GM18870 (cell line): ENCODE measurements at regions not wholly inside any gene's neighbourhood (a gene's known extent, or its start where the extent isn't known, plus 50 kb on each side); places are given as distances from the start of the nearest gene placed in this dataset.

Experiments
- ATAC-seq: cut with Tn5 transposase; IDR thresholded peaks from one replicate; pipeline ENCODE4 v1.9.1; 2021; ENCODE audit warnings: moderate library complexity; ENCODE audit not compliant: unreplicated experiment

DNA sequence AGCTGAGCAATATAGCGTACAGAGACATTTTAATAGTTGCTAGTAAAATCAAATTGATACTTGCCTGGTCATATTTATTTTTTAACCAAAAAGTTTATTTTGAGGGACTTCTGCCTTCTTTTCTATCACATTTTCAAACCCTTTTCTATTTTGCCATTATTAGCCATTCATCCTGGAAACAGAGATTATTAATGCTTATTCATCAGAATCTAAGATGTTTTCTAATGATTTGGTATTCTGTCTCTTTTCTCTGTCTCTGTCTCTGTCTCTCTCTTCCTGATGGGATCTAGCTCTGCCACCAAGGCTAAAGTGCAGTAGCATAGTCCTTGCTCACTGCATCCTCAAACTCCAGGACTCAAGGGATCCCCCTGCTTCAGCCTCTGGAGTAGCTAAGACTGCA lies 871.3 kb upstream of the CDH8 start:
- ATAC-seq: no peak

DNA sequence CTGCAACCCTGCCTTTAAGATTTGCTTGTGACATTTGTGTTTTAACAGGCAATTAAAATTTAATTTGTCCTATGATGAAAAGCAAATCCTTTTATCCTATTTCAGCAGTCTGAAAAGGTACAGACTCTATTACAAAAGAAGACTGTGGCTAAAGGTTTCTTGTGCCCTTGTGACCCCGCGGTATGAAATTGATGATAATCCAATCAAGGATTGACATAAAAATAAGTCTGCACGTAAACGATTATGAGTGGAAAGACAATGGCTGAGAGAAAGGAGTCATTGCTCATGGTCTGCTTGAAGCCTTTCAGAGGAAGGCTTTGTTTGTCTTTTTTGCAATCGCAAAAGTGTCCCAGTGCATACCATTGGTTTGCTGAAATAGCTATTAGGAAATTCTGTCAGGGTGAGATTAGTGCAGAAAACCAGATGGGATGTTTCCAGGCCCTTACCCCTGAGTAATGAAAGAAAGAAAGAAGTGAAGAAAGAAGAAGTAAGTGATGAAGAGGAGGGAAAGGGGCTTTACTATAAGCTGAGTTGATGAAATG lies 867.8 kb upstream of the CDH8 start:
- ATAC-seq: no peak

GRCh38 chr16:62899737-62900136 lies 863.5 kb upstream of the CDH8 start:
- no peak for ATAC-seq

DNA sequence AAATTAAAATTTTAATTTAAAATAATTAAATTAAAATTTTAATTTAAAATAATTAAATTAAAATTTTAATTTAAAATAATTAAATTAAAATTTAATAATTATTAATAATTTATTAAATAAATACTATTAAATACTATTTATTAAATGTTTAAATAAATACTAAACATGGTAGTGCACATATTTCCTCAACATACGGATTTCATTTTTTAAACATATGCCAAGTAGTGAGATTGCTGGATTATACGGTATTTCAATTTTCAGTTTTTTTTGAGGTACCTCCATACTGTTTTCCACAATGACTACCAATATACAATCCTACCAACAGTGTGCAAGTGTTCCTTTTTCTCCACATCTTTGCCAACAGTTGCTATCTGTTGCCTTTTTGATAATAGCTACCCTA lies 852.9 kb upstream of the CDH8 start:
- ATAC-seq: no peak

DNA sequence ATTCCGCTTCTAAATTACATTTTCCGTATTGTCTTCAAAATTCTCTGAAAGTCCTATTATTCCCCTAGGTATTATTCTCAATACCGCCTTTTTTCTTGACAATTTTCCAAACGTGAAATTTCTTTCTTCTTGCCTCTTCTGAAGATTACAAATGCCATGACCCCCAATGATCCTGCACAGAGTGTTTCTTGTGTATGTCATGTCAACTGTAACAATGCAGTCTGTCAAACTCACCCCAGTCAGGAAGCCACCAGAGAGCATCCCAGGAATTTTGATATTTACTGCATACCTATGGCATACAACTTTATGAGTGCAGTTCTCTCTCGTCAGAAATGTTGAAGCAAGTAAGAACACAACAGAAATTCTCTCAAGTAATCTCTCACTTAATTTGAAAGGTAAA lies 847.3 kb upstream of the CDH8 start:
- ATAC-seq: no peak

DNA sequence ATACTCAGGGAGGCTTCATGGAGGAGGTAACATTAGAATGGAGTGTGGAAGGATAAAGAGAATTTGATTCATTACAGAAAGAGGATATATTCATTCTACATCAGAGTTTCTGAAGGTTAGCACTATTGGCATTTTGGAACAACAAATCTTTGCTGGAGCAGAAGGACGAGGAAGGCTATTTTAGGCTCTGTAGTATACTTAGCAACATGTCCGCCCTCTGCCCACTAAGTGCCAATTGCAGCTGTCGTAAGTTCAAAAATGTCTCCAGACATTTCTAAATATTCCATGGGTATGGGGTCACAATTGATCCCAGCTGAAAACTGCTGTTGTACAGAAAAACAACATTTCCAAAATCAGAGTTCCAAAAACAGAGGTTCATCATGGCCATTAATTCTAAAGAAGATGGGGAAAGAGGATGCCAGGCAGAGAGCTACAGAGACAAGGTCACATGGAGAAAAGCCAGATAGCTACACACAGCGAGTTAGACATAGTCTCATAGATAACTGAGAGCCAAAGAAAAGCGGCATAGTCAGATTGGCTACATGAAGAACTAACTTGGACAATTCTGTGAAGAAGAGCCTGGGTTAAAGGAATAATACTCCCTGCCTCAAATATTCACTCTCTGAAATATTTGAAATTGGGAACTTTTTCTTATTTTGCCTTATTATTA lies 846.4 kb upstream of the CDH8 start:
- ATAC-seq: no peak

GRCh38 chr16:62876133-62876532 lies 839.9 kb upstream of the CDH8 start:
- ATAC-seq: no peak

- no peak for ATAC-seq
Observed at GRCh38 chr16:62872339-62872738, 836.1 kb upstream of the CDH8 start.

DNA sequence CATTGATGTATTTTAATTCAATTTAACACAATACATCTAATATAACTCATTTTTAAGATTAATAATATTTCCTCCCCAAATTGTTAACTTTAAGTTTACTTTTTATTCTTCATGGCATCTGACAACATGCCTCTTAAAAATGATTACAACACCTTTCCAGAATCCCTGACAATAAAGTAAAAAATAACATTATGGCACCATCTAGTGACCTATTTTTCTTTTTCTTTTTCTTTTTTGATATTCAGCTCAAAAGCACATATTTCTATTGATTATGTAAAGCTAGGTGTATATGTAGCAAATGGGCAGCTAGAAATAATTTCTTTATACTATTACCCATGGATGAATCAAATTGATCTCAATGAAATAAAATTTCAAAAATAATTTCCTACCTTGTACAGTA lies 834.3 kb upstream of the CDH8 start:
- ATAC-seq: no peak

GRCh38 chr16:62869837-62870236 lies 833.6 kb upstream of the CDH8 start:
- ATAC-seq: peak; percentile 64

DNA sequence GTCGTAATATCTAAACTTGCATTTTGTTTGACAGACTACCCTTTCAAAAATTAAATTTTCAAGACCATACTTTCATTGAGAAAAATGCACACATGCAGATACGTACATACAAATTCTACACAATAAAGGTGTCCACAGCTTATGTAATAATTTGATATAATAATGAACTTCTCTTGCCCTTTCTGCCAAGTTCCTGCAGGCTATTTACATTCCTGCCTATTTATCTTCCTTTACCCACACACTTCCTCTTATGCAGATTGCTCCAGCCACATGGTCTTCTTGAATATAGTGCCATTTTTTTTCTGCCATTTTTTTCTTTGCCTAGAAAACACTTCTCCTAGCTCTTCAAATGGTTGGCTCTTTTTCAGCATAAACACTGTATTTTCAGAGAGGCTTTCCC lies 826.9 kb upstream of the CDH8 start:
- no peak for ATAC-seq

GRCh38 chr16:62853887-62854286 lies 817.6 kb upstream of the CDH8 start:
- no peak for ATAC-seq

- ATAC-seq: no peak
Observed at GRCh38 chr16:62846399-62847057, 810.3 kb upstream of the CDH8 start.

DNA sequence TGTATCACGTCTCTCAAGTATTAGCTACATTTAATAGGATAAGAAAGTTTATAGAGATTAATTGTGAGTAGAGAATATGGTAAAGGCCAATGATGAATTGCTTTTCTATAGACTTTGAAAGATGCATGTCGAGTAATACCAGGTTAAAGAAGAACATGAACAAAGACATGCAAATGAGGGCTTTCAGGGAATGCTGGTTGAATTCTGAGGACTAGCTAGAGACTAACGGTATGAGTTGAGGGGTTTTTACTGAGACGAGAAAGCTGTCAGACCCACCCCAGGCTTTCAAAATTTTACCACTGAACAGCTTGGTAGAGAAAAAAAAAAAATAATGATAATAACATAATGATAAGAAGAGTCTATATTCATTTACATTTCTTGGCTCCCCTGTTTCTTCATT lies 796.0 kb upstream of the CDH8 start:
- no peak for ATAC-seq

GRCh38 chr16:62831235-62831850 lies 795.1 kb upstream of the CDH8 start:
- ATAC-seq: no peak

- ATAC-seq: no peak
Observed at GRCh38 chr16:62829607-62830006, 793.4 kb upstream of the CDH8 start.

GRCh38 chr16:62829084-62829483 lies 792.8 kb upstream of the CDH8 start:
- no peak for ATAC-seq

DNA sequence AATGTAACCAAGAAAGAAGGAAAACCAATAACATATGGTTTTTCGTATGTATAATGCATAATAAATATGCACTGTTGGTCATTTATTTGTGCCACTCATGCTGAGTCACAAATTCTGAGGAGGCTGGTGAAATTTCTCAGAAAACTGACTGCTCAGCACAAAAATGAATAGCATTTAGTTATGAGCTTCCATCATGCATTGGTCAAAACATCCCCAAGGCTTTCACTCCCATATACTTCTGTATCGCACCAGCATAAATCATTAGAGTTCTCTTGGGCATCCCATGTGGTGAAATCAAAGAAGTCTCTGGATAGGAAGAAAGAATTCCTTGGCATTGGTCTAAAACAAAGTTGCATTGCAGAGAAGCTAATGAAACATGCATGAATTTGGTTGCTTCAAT lies 785.6 kb upstream of the CDH8 start:
- ATAC-seq: no peak

- no peak for ATAC-seq
Observed at GRCh38 chr16:62816971-62817519, 780.8 kb upstream of the CDH8 start.

DNA sequence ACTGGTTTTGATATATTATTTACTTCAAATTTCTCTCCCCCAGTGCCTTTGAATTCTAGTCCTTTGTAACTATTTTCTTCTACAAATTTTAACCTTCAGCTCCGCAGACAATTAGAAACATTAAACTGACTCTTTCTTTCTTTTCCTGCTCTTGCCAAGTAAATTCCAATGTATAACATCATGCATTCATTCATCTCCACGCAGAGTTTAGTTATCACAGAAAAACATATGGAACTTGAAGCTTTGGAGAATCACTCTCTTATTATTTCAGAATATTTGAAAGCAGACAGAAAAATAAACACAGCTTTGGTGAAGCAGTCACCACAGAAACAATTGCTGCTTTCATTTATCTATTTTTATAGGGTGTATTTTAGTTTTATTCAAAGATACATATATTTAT lies 778.7 kb upstream of the CDH8 start:
- no peak for ATAC-seq

GRCh38 chr16:62805221-62805857 lies 769.1 kb upstream of the CDH8 start:
- no peak for ATAC-seq
